Tongue (tissue), 1 donor: ENCODE measurements at regions not wholly inside any gene's neighbourhood (a gene's known extent, or its start where the extent isn't known, plus 50 kb on each side); places are given as distances from the start of the nearest gene placed in this dataset.
A peak's percentile ranks its signal among the peaks of the same experiment; 100 is the strongest.

ENCODE experiments used
- DNase-seq: peaks from one replicate; pipeline ENCODE4 v3.0.0-alpha.2; 2015

DNA sequence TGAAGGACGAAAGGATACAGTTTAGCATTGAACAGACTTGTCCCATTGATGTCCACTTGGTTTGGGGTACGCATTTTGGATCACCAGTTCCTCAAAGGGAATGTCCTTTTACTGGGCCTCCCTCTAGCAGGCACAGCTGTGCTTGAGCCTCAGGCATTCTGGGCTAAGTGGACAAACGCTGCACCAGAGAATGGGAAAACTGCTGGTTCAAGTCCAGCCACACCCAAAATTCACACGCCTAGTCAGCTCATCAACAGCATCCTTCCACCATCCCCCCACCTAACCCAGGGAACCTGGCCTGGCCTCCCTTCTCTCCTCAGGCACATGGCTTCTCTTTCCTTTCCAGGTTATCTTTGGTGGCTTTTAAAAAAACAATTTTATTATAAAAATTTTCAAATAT lies 59.1 kb upstream of the ALDH1A3 start:
- no peak for DNase-seq

DNA sequence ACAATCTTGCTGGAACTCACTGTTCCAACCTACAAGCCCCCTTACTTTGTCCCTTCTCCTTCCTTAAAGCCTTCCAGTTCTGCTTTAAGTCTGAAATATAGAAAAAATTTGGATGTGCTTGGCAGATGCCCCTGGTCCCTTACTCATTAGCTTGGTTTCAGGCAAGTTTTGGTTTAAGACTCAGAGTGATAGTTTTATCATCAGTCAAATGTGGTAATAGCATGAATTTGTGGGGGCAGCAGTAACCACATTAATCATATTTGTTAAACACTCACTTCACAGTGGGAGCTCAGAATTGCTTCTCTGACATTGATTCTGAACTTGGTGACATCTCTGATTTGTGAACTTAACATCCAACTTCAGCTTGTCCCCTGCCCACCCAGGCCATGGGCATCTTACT lies 58.3 kb upstream of the ALDH1A3 start:
- no peak for DNase-seq

DNA sequence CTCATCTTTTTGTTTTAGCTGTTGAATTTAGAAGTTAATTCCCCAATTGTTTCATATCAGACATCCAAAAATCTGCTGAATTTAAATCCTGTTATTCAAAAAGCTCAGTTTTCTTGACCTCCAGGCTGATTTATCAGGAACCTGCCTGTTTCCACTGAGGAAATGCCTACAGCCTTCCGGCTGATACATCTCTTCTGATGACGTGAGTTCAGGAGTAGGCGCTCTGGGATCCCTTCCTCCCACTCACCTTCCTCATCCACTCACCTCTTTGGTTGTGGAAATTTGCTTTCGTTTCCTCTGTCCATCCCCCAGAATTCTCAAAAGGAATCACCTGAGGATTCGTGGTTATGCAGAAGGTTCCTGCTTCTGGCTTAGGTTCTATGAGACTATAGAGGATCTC lies 55.4 kb upstream of the ALDH1A3 start:
- DNase-seq, result no peak

DNA sequence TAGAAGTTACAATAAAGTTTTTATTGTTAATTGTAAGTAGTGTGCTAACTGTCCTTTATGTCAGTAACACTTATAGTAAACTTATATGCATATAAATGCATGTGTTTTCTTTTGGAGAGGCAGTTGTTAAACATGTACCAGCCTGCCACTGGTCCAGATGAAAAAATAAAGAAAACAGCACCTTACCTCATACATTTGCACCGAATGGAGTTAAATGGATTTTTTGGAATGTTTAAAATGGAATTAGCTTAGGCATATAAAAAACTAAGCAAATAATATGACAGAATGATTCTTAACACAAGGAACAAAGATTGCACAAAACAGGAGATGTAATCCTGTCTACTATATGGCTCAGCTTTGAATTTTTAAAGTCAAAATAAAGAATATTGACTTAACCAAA lies 50.2 kb upstream of the ALDH1A3 start:
- DNase-seq, result peak; percentile 24
